ENCODE measurements at regions not wholly inside any gene's neighbourhood (a gene's known extent, or its start where the extent isn't known, plus 50 kb on each side); places are given as distances from the start of the nearest gene placed in this dataset.
A peak's percentile ranks its signal among the peaks of the same experiment; 100 is the strongest.

- TF ChIP-seq CTCF (IDR thresholded peaks at IDR 0.05; ENCODE audit: insufficient read depth, low read depth, low read length, missing control alignments): no peak
- no peak for DNase-seq (ENCODE audit: low read depth)
- H3K4me3 ChIP-seq (ENCODE audit: low read length): peak overlapping the region; percentile 25
These were observed 55.8 kb upstream of the BCOR start for GRCh38 chrX:40153345-40154249.

- no peak for TF ChIP-seq CTCF (IDR thresholded peaks at IDR 0.05; ENCODE audit: insufficient read depth, low read depth, low read length, missing control alignments)
- peak overlapping the region; percentile 25 for H3K4me3 ChIP-seq (ENCODE audit: low read length)
- no peak for DNase-seq (ENCODE audit: low read depth)
These were observed 55.1 kb upstream of the BCOR start for GRCh38 chrX:40152741-40153344.

GRCh38 chrX:40152173-40152711 is 54.5 kb upstream of the BCOR start:
- H3K4me3 ChIP-seq (ENCODE audit: low read length): peak overlapping the region; percentile 25
- no peak for TF ChIP-seq CTCF (IDR thresholded peaks at IDR 0.05; ENCODE audit: insufficient read depth, low read depth, low read length, missing control alignments)
- DNase-seq (ENCODE audit: low read depth): no peak

GRCh38 chrX:40151211-40152172 is 53.7 kb upstream of the BCOR start:
- DNase-seq (ENCODE audit: low read depth): no peak
- no peak for TF ChIP-seq CTCF (IDR thresholded peaks at IDR 0.05; ENCODE audit: insufficient read depth, low read depth, low read length, missing control alignments)
- no peak overlapping the region for H3K4me3 ChIP-seq (ENCODE audit: low read length)

DNA sequence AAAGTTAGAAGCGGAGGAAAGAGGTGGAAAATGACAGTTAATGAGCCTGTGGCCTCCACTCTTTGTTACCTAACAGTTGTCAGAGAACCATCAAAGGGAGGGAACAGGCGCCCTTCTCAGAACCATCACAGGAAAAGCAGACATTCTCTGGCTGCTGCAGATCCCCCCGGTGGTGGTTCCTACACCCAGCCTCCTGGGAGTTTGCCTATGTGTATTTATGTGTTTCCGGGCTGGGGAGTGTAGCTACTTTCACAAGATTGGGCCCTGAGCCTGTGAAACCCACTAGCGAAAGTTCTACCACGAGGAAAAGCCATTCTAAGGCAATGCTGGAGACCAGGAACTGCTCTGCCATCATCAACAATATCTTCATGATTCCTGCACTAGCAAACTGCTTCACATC is 52.7 kb upstream of the BCOR start:
- no peak for TF ChIP-seq CTCF (IDR thresholded peaks at IDR 0.05; ENCODE audit: insufficient read depth, low read depth, low read length, missing control alignments)
- no peak for DNase-seq (ENCODE audit: low read depth)

More for the DNA sequence above, 52.7 kb upstream of the BCOR start:
- no peak overlapping the region for H3K4me3 ChIP-seq (ENCODE audit: low read length)
